ENCODE measurements at regions not wholly inside any gene's neighbourhood (a gene's known extent, or its start where the extent isn't known, plus 50 kb on each side); places are given as distances from the start of the nearest gene placed in this dataset.

- DNase-seq, result no peak
Measured at GRCh38 chr2:62364791-62365528, 141.0 kb downstream of the TMEM17 start.

- no peak for DNase-seq
Measured at GRCh38 chr2:62363166-62363565, 142.8 kb downstream of the TMEM17 start.

GRCh38 chr2:62362561-62362960 is 143.4 kb downstream of the TMEM17 start:
- DNase-seq, result no peak

- DNase-seq, result no peak
Measured at GRCh38 chr2:62361964-62362363, 144.0 kb downstream of the TMEM17 start.

DNA sequence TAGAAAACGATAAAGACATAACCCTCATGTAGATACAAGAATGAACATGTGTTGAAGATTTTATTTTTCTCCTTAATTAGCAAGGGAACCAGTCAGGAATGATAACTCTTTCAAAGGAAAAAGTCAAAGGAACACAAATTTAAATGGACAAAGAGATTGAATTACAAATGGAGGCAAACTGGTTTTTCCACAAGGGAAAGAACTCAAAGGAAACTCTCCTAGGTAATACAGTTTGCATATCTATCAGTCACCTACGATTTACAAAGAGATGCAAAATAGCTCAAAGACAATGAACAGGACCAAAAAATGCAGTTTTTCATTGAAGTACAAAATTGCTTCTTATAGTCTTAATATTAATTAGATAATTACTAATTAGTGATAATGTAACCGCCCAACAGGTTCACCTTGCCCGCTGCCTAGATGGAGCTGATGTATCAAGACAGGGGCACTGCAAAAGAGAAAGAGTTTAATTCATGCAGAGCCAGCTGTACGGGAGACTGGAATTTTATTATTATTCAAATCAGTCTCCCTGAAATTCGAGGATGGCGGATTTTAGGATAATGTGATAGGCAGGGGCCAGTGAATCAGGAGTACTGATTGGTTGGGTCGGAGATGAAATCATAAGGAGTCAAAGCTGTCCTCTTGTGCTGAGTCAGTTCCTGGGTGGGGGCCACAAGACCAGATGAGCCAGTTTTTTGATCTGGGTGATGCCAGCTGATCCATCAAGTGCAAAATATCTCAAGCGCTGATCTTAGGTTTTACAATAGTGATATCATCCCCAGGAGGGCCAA is 151.0 kb downstream of the TMEM17 start:
- DNase-seq, result peak; percentile 71

GRCh38 chr2:62352031-62352430 is 154.0 kb downstream of the TMEM17 start:
- no peak for DNase-seq

GRCh38 chr2:62349788-62350187 is 153.9 kb downstream of the B3GNT2 start:
- DNase-seq, result no peak

DNA sequence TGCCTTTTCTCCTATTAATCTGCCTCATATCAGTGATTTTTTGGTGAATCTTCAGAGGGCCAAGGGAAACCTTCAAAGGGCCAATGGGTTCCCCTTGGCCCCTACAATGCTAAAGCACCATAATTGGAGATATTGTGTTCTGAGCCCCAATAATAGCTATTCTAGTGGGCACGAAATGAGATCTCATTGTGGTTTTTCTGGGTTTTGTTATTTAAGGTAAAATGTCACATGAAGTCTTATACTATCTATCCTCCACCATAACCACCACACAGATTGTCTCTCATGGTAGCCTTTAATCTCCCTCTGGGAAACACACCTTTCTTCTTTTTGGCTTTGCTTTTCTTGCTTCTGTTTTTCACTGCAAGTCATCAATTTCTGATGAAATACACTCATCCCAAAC is 152.8 kb downstream of the B3GNT2 start:
- no peak for DNase-seq

DNA sequence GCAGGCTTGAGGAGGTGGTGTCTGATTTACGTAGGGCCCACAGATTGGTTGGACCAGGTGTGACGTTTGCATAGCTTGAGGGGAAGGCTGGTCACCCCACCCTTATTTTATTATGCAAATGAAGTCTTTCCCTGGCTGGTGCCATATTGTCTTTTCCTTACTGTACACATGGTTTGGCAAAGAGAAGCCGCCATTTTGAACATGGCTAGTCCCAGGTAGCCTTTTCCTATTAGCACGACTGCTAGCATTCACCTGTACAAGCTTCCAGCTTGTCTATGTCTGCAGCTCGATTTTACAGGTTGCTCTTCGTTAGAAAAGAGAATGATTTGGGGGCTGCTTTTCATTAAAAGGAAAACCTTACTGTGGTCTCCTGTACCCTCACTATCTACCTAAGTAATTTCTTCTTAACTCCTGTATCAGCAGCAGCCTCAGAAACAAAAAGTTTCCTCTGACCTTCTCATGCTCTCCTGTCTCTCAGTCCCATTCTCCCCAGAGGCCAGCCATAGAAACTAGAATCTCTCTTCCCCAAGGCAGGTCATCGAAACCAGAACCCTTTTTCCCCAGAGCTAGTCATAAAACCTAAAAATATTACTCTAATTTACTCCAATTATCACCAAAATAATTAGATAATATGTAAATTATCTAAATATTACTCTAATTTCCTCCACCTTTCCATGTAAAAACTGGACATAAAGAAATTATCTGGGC is 151.8 kb downstream of the B3GNT2 start:
- DNase-seq, result no peak

DNA sequence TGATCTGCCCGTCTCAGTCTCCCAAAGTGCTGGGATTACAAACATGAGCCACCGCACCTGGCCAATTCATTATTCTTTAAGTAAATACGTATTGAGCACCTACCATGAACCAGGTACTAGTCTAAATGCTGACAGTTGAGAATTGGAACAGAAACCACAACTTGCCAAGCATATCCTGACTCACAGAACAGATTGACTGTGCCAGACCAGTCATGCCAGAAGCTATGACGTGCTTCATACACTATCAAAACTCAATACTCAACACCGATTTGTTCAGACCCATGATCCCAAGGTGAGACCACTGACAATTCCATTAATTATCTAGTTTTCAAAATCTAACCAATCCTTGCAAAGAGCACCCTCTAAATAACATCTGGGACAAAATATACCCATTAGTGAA is 148.6 kb downstream of the B3GNT2 start:
- peak; percentile 57 for DNase-seq

GRCh38 chr2:62343636-62344337 is 147.9 kb downstream of the B3GNT2 start:
- peak; percentile 26 for DNase-seq

DNA sequence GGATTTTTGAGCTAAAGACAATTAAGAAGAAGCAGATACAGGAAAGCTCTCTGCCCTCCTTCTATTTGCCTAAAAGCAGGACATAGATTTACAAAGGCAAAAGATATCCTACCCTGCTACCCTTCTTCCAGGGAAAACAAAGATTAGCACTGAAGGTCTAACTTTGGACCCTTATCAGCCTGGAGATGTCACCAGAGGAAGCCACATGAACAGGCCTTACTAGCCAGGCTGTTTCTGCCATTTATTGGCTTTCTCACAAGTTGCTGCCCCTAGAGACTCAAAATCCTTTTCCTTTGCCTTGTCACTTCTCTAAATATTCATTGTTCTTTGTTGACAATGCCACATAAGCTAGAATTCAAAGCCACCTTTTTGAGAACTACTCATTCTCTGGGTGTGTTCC is 147.3 kb downstream of the B3GNT2 start:
- DNase-seq, result no peak

- peak; percentile 98 for DNase-seq
Measured at GRCh38 chr2:62340994-62341484, 145.1 kb downstream of the B3GNT2 start.

DNA sequence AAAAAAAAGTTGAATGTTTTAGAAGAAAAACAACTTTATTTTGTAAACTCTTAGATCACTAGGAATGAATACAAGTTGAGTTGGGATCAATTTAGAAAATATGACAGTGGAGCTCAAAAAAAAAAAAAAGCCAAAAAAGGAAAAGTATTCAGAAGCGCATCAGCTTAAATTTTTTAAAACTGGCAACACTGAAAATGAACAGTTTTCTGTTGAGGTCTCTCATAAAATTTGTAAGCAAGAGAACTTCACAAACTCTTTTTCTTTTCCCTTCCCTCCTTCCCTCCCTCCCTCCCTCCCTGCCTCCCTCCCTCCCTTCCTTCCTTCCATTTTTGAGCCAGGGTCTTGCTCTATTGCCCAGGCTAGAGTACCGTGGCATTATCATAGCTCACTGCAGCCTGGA is 143.9 kb downstream of the B3GNT2 start:
- DNase-seq, result no peak

- DNase-seq, result no peak
Measured at GRCh38 chr2:62339413-62339812, 143.5 kb downstream of the B3GNT2 start.

- no peak for DNase-seq
Measured at GRCh38 chr2:62338111-62338510, 142.2 kb downstream of the B3GNT2 start.

GRCh38 chr2:62337403-62337802 is 141.5 kb downstream of the B3GNT2 start:
- no peak for DNase-seq

- DNase-seq, result no peak
Measured at GRCh38 chr2:62335612-62336011, 139.7 kb downstream of the B3GNT2 start.

GRCh38 chr2:62334440-62335058 is 138.6 kb downstream of the B3GNT2 start:
- DNase-seq, result no peak

GRCh38 chr2:62334009-62334408 is 138.1 kb downstream of the B3GNT2 start:
- DNase-seq, result peak; percentile 54

DNA sequence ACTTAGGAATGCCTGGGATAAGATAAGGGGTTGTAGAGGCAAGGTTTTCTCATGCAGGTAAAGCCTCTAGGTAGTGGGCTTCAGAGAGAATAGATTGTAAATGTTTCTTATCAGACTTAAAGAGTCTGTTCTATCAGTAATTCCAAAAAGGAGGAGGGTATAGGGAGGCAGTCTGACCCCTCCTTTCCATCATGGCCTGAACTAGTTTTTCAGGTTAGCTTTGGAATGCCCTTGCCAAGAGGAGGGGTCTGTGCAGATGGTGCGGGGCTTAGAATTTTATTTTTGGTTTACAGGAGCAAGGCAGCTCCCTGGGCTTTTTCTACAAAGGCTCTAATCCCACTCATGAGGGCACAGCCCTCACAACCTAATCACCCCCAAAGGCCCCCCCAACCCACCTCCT is 135.0 kb downstream of the B3GNT2 start:
- no peak for DNase-seq

GRCh38 chr2:62329797-62330196 is 133.9 kb downstream of the B3GNT2 start:
- DNase-seq, result no peak
